ENCODE measurements at regions not wholly inside any gene's neighbourhood (a gene's known extent, or its start where the extent isn't known, plus 50 kb on each side); places are given as distances from the start of the nearest gene placed in this dataset.

GRCh38 chr10:118966076-118966849 lies 63.3 kb upstream of the NANOS1 start:
- TF ChIP-seq, protein P1, sequence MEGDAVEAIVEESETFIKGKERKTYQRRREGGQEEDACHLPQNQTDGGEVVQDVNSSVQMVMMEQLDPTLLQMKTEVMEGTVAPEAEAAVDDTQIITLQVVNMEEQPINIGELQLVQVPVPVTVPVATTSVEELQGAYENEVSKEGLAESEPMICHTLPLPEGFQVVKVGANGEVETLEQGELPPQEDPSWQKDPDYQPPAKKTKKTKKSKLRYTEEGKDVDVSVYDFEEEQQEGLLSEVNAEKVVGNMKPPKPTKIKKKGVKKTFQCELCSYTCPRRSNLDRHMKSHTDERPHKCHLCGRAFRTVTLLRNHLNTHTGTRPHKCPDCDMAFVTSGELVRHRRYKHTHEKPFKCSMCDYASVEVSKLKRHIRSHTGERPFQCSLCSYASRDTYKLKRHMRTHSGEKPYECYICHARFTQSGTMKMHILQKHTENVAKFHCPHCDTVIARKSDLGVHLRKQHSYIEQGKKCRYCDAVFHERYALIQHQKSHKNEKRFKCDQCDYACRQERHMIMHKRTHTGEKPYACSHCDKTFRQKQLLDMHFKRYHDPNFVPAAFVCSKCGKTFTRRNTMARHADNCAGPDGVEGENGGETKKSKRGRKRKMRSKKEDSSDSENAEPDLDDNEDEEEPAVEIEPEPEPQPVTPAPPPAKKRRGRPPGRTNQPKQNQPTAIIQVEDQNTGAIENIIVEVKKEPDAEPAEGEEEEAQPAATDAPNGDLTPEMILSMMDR (IDR thresholded peaks at IDR 0.05) = no peak
- no peak for TF ChIP-seq POLR2A (IDR thresholded peaks at IDR 0.05)
